ENCODE measurements at regions not wholly inside any gene's neighbourhood (a gene's known extent, or its start where the extent isn't known, plus 50 kb on each side); places are given as distances from the start of the nearest gene placed in this dataset.

- TF ChIP-seq, protein P1, sequence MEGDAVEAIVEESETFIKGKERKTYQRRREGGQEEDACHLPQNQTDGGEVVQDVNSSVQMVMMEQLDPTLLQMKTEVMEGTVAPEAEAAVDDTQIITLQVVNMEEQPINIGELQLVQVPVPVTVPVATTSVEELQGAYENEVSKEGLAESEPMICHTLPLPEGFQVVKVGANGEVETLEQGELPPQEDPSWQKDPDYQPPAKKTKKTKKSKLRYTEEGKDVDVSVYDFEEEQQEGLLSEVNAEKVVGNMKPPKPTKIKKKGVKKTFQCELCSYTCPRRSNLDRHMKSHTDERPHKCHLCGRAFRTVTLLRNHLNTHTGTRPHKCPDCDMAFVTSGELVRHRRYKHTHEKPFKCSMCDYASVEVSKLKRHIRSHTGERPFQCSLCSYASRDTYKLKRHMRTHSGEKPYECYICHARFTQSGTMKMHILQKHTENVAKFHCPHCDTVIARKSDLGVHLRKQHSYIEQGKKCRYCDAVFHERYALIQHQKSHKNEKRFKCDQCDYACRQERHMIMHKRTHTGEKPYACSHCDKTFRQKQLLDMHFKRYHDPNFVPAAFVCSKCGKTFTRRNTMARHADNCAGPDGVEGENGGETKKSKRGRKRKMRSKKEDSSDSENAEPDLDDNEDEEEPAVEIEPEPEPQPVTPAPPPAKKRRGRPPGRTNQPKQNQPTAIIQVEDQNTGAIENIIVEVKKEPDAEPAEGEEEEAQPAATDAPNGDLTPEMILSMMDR (IDR thresholded peaks at IDR 0.05) = no peak
- TF ChIP-seq POLR2A (IDR thresholded peaks at IDR 0.05) = no peak
These were observed 59.6 kb upstream of the TRIM24 start for GRCh38 chr7:138400400-138400886.
